ENCODE measurements at regions not wholly inside any gene's neighbourhood (a gene's known extent, or its start where the extent isn't known, plus 50 kb on each side); places are given as distances from the start of the nearest gene placed in this dataset.

DNA sequence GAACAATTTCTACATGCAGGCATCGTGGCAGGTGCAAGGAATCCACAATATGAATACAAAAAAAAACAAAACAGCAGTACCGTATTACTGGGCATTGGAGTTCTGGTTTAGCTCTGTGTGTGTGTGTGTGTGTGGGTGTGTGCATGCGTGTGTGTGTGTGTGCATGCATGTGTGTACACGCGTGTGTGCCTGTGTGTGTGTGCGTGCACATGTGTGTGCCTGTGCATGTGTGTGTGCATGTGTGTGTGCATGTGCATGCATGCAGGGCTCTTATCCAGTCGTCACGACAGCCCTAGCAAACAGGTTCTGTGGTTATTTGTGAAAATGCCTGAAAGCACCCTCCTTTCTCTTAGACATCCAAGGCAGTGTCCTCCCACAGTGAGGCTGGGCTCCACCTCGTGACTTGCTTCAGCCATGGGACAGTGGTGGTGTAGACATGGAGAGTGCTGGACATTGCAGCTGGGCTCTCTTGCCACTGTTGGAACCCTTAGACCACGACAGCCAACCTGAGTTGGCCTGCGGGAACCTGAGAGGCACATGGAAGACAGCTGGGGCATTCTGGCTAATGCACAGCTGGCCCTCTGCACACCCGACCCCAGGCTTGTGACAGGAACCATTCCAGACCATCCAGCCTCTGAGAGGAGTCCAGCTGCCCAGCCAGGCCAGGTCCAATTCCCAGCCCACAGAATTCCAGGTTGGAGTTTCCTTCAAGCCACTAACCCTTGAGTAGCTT is 173.4 kb upstream of the SHH start:
- ATAC-seq = no peak
- no peaks in the 10 kb centered on the region for H3K27me3 ChIP-seq (ENCODE audit: low read depth)
- TF ChIP-seq, protein P1, sequence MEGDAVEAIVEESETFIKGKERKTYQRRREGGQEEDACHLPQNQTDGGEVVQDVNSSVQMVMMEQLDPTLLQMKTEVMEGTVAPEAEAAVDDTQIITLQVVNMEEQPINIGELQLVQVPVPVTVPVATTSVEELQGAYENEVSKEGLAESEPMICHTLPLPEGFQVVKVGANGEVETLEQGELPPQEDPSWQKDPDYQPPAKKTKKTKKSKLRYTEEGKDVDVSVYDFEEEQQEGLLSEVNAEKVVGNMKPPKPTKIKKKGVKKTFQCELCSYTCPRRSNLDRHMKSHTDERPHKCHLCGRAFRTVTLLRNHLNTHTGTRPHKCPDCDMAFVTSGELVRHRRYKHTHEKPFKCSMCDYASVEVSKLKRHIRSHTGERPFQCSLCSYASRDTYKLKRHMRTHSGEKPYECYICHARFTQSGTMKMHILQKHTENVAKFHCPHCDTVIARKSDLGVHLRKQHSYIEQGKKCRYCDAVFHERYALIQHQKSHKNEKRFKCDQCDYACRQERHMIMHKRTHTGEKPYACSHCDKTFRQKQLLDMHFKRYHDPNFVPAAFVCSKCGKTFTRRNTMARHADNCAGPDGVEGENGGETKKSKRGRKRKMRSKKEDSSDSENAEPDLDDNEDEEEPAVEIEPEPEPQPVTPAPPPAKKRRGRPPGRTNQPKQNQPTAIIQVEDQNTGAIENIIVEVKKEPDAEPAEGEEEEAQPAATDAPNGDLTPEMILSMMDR (IDR thresholded peaks at IDR 0.05) = no peak
- no peaks in the 10 kb centered on the region for H3K9me3 ChIP-seq
- H3K4me1 ChIP-seq = no peaks in the 10 kb centered on the region
- DNase-seq = no peak
- no peaks in the 10 kb centered on the region for H3K36me3 ChIP-seq
- intact Hi-C loops (cut with DNase I) = no loop called here
- no peak overlapping the region for H3K4me3 ChIP-seq
- no peak overlapping the region for H3K27ac ChIP-seq

DNA sequence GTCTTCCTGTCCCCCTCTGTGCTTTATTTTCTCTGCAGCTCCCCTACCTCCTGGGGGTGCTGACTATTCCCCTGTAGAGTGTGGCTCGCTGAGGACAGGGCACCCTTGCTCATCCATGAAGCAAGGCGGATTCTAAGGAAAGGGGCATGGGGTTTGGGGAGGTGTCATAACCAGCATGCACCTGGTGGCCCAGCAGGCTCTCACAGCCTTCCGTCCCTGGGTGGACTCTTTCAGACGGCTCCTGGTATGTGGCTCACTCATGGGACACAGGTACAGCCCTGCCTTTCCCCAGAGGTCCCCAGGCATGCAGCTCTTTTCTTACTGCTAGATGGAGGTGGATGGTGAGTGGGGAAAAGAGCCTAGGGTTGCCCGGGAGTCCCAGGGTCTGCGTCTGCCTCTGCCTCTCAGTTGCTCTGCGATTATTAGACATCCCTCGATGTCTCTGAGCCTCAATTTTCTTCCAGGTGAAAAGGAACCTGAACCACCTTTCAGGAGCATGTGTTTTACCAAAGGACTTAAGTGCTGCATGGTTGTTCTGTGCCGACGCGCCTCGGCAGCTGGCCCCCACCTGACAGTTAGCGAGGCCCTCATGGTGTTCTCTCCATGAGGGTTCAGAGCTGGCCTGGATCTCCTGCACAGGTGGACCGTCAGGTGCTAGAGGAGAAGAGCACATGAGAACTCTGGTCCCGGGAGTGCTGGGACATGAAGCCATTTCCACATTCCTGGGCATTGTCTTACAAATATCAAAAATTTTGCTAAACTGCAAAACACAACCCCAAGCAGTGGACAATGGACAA is 172.5 kb upstream of the SHH start:
- TF ChIP-seq, protein P1 (IDR thresholded peaks at IDR 0.05) = no peak
- Histone ChIP-seq H3K4me3 (no peak overlapping the region), H3K4me1 (no peaks in the 10 kb centered on the region), H3K27me3 (ENCODE audit: low read depth) (no peaks in the 10 kb centered on the region), H3K9me3 (no peaks in the 10 kb centered on the region), H3K36me3 (no peaks in the 10 kb centered on the region), H3K27ac (no peak overlapping the region)
- intact Hi-C loops (cut with DNase I) = no loop called here
- DNase-seq = no peak
- ATAC-seq = no peak

DNA sequence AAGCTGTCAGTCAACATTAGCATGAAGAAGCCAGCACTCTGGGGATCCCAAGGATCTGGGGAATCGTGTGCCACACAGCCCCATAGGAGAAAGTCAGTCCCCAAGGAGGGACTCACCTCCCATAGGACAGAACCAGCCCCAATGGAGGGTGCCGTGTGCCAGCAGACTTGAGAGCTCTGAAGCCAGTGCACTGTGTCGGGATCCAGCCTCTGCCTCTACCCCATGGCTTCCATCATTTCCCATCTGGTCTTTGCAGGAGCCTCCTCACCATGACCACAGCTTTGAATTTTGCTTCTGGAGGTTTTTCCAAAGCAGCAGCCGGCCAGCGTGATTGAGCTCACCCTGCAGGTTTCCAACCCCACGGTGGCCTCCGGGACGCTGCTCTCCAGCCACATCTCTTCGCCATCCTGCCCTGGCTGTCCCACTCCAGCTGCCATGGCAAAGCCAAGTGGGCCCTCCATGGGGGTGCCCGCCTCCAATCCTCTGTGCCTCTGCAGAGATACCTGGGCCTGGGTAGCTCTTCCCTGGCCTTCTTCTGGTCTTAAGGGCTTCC is 171.8 kb upstream of the SHH start:
- H3K36me3 ChIP-seq = no peaks in the 10 kb centered on the region
- DNase-seq (no peak), ATAC-seq (no peak)
- no peaks in the 10 kb centered on the region for H3K27me3 ChIP-seq (ENCODE audit: low read depth)
- TF ChIP-seq, protein P1 (IDR thresholded peaks at IDR 0.05) = no peak
- H3K4me1 ChIP-seq = no peaks in the 10 kb centered on the region
- H3K27ac ChIP-seq = no peak overlapping the region
- H3K9me3 ChIP-seq = no peaks in the 10 kb centered on the region
- intact Hi-C loops (cut with DNase I) = no loop called here
- H3K4me3 ChIP-seq = no peak overlapping the region

- ATAC-seq (no peak), DNase-seq (no peak)
- Histone ChIP-seq H3K4me1 (no peaks in the 10 kb centered on the region), H3K4me3 (no peak overlapping the region), H3K27me3 (ENCODE audit: low read depth) (no peaks in the 10 kb centered on the region), H3K9me3 (no peaks in the 10 kb centered on the region), H3K27ac (no peak overlapping the region), H3K36me3 (no peaks in the 10 kb centered on the region)
- TF ChIP-seq, protein P1 (IDR thresholded peaks at IDR 0.05) = no peak
- intact Hi-C loops (cut with DNase I) = no loop called here
Observed at GRCh38 chr7:155983176-155983815, 171.0 kb upstream of the SHH start.

GRCh38 chr7:155981703-155982102 is 169.4 kb upstream of the SHH start:
- no peaks in the 10 kb centered on the region for H3K4me1 ChIP-seq
- no peak overlapping the region for H3K4me3 ChIP-seq
- H3K27ac ChIP-seq = no peak overlapping the region
- no peaks in the 10 kb centered on the region for H3K9me3 ChIP-seq
- intact Hi-C loops (cut with DNase I) = no loop called here
- ATAC-seq = no peak
- TF ChIP-seq, protein P1 (IDR thresholded peaks at IDR 0.05) = no peak
- no peaks in the 10 kb centered on the region for H3K27me3 ChIP-seq (ENCODE audit: low read depth)
- DNase-seq = no peak
- no peaks in the 10 kb centered on the region for H3K36me3 ChIP-seq

Data from lower lobe of right lung (tissue), 2 donors.